ENCODE measurements at regions not wholly inside any gene's neighbourhood (a gene's known extent, or its start where the extent isn't known, plus 50 kb on each side); places are given as distances from the start of the nearest gene placed in this dataset.

GRCh38 chr5:62701036-62701435 lies 122.4 kb downstream of the LRRC70 start:
- Histone ChIP-seq H3K27ac (ENCODE audit: insufficient read depth, low read length) (no peak overlapping the region), H4K91ac (ENCODE audit: insufficient read depth, low read depth, low read length) (no peak overlapping the region), H3K14ac (replicated peaks; ENCODE audit: low read depth, low read length) (no peak overlapping the region), H2AK5ac (ENCODE audit: low read depth, low read length) (no peak overlapping the region), H4K8ac (ENCODE audit: low read depth in 2 of 2, low read length in 2 of 2) (no peak overlapping the region), H2BK20ac (ENCODE audit: low read depth, low read length) (no peak overlapping the region), H3K23ac (ENCODE audit: low read depth, low read length) (no peak overlapping the region), H3K4me2 (ENCODE audit: low read depth, low read length) (no peak overlapping the region), H3K9me1 (ENCODE audit: insufficient read depth, low read length) (no peaks in the 10 kb centered on the region), H3K36me3 (ENCODE audit: control insufficient read depth, insufficient read depth, low read length) (no peaks in the 10 kb centered on the region), H3K56ac (ENCODE audit: extremely low read depth, insufficient read depth, low read length) (no peak overlapping the region), H3K9ac (ENCODE audit: low read depth, low read length) (no peak overlapping the region), H4K5ac (ENCODE audit: low read depth, low read length) (no peak overlapping the region), H2BK5ac (ENCODE audit: low read depth, low read length, poor library complexity, severe bottlenecking) (no peak overlapping the region), H2AFZ (replicated peaks; ENCODE audit: low read length, poor library complexity) (no peak overlapping the region), H3K27me3 (ENCODE audit: control insufficient read depth, insufficient read depth, low read length) (no peaks in the 10 kb centered on the region), H3K4ac (ENCODE audit: low read depth, low read length) (no peak overlapping the region), H2BK120ac (ENCODE audit: low read depth, low read length) (no peak overlapping the region), H3K79me1 (ENCODE audit: low read depth in 1 of 2, low read length in 2 of 2) (no peaks in the 10 kb centered on the region), H2BK15ac (ENCODE audit: low read depth, low read length) (no peak overlapping the region), H2AK9ac (replicated peaks; ENCODE audit: low read depth, low read length, poor library complexity) (no peak overlapping the region), H3K4me1 (ENCODE audit: control insufficient read depth, insufficient read depth, low read length) (no peaks in the 10 kb centered on the region), H4K20me1 (ENCODE audit: insufficient read depth, low read length) (no peaks in the 10 kb centered on the region), H3K18ac (ENCODE audit: low read depth, low read length) (no peak overlapping the region), H3K4me3 (ENCODE audit: insufficient read depth, low read depth, low read length) (no peak overlapping the region), H3K9me3 (ENCODE audit: control insufficient read depth, insufficient read depth, low read length) (no peaks in the 10 kb centered on the region)
- no peak for TF ChIP-seq RAD21 (IDR thresholded peaks at IDR 0.05; ENCODE audit: low read length)
- TF ChIP-seq SMC3 (IDR thresholded peaks at IDR 0.05; ENCODE audit: low read depth, low read length) = no peak
- TF ChIP-seq CEBPB (IDR thresholded peaks at IDR 0.05; ENCODE audit: low read depth, low read length) = no peak
- no peak for TF ChIP-seq ELK1 (IDR thresholded peaks at IDR 0.05; ENCODE audit: borderline replicate concordance, low read depth, low read length)
- TF ChIP-seq POLR2A (IDR thresholded peaks at IDR 0.05; ENCODE audit: low read depth, low read length) = no peak
- no peak for TF ChIP-seq RCOR1 (IDR thresholded peaks at IDR 0.05; ENCODE audit: insufficient replicate concordance, low read length)
- no peak for TF ChIP-seq FOS (IDR thresholded peaks at IDR 0.05; ENCODE audit: low read depth, low read length)
- no peak for TF ChIP-seq MAFK (IDR thresholded peaks at IDR 0.05; ENCODE audit: low read depth, low read length)
- TF ChIP-seq RFX5 (IDR thresholded peaks at IDR 0.05; ENCODE audit: low read depth, low read length) = no peak
- TF ChIP-seq NFE2L2 (IDR thresholded peaks at IDR 0.05; ENCODE audit: low read depth, low read length) = no peak
- no peak for TF ChIP-seq CTCF (conservative IDR thresholded peaks at IDR 0.05; ENCODE audit: low read depth, low read length)
- no peak for TF ChIP-seq MXI1 (IDR thresholded peaks at IDR 0.05; ENCODE audit: borderline replicate concordance, low read depth, low read length)
- TF ChIP-seq MAZ (IDR thresholded peaks at IDR 0.05; ENCODE audit: borderline replicate concordance, low read depth, low read length) = no peak
- no peak for TF ChIP-seq BHLHE40 (IDR thresholded peaks at IDR 0.05; ENCODE audit: low read depth, low read length)
- TF ChIP-seq CHD1 (IDR thresholded peaks at IDR 0.05; ENCODE audit: low read depth, low read length) = no peak
- TF ChIP-seq USF2 (IDR thresholded peaks at IDR 0.05; ENCODE audit: low read depth, low read length) = no peak
- no TSS peak for BruUV-seq (replicated peaks)
- dilution Hi-C loops (cut with HindIII; ENCODE audit: low sequenced_read_pairs, unreplicated experiment) (no loop called here), in situ Hi-C loops (cut with MboI; ENCODE audit: low sequenced_read_pairs) (no loop called here), intact Hi-C loops (cut with micrococcal nuclease) (no loop called here)
- ChIA-PET POLR2A (ENCODE audit: unreplicated experiment) (no interaction called here), CTCF (no interaction called here)
- no peak for DNase-seq
- no peak for ATAC-seq (ENCODE audit: low read depth)
- no CpG with 5 or more reads among the region's 1 CpG for WGBS, 2 experiments (ENCODE audit: extremely low coverage in 2 of 2, insufficient read length in 1 of 2)

Data from IMR-90 (cell line).